Activated CD4-positive, alpha-beta T cell treated with anti-CD3 and anti-CD28 coated beads, Interleukin-2, amount 10 ng/mL, durations not matched to agents 7 days and 5 days (primary cell): ENCODE measurements at regions not wholly inside any gene's neighbourhood (a gene's known extent, or its start where the extent isn't known, plus 50 kb on each side); places are given as distances from the start of the nearest gene placed in this dataset.

Source experiments
- CTCF ChIA-PET: fragments of 350-600 bp; sonication (Branson Sonifier 250); formaldehyde crosslinking; loops from one replicate; lab custom pipeline; 2021; ENCODE audit warnings: antibody characterized with exemption; lab: Charles Lee
- POLR2A ChIA-PET: fragments of 350-600 bp; sonication (Branson Sonifier 250); formaldehyde crosslinking; loops from one replicate; lab custom pipeline; 2021; ENCODE audit warnings: antibody characterized with exemption; lab: Charles Lee
- DNase-seq: peaks from one replicate; pipeline ENCODE4 v3.0.0-alpha.2; 2020
- H3K27ac Mint-ChIP-seq: one replicate; pipeline ENCODE4 v1.8.0; 2021; ENCODE audit warnings: mild to moderate bottlenecking, moderate library complexity, mixed read lengths
- H3K27me3 Mint-ChIP-seq: one replicate; pipeline ENCODE4 v1.8.0; 2021; ENCODE audit warnings: mixed read lengths
- H3K36me3 Mint-ChIP-seq: one replicate; pipeline ENCODE4 v1.8.0; 2021; ENCODE audit warnings: low read depth, mixed read lengths
- H3K4me1 Mint-ChIP-seq: one replicate; pipeline ENCODE4 v1.8.0; 2021; ENCODE audit warnings: mixed read lengths
- H3K4me3 Mint-ChIP-seq: one replicate; pipeline ENCODE4 v1.8.0; 2021; ENCODE audit warnings: mild to moderate bottlenecking, moderate library complexity, mixed read lengths
- H3K9me3 Mint-ChIP-seq: one replicate; pipeline ENCODE4 v1.8.0; 2021; ENCODE audit warnings: mixed read lengths

DNA sequence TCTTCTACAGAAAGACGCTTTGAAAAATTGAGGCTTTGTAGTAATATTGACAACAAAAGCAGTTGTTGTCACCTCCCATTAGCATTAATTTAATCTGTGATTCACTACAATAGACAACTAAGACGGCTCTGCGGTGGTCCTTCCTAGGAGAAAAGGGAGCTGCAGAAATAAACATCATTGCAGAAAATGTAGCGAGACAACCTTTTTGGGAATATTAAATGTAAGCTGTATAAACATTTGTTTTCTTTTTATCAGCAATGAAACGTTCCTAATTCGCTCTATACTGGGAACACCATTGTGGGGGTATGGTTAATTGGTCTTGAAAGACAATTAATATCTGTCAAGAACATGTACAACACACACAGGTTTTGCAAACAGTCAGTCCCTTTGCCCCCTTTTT is 583.3 kb upstream of the TENM3 start:
- no peak overlapping the region for H3K27ac Mint-ChIP-seq
- no peaks in the 10 kb centered on the region for H3K36me3 Mint-ChIP-seq

DNA sequence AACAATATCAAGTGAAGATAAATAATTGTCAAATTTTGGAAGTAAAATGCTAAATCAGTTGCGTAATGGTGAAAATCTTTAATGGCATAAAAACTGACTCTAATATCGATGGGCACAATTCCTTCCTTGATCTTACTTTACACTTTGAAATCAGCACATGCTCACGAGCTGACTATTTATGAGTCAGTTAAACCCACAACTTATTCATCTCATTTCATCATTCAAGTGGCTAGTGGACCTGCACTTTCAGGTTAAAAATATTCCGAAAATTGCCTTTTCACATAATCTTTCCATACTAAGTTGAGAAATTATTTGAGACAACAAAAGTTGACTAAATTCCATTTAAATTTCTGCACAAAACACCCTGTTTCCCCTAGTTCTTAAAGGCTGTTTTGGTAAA is 582.1 kb upstream of the TENM3 start:
- no peak overlapping the region for H3K27ac Mint-ChIP-seq
- H3K27me3 Mint-ChIP-seq, result no peaks in the 10 kb centered on the region
- CTCF ChIA-PET, result no interaction called here
- H3K4me1 Mint-ChIP-seq, result no peaks in the 10 kb centered on the region
- POLR2A ChIA-PET, result no interaction called here
- H3K9me3 Mint-ChIP-seq, result peaks cover 3% of the 10 kb centered on the region
- DNase-seq, result no peak
- H3K4me3 Mint-ChIP-seq, result no peak overlapping the region
- H3K36me3 Mint-ChIP-seq, result no peaks in the 10 kb centered on the region

More for the DNA sequence above, 583.3 kb upstream of the TENM3 start:
- POLR2A ChIA-PET, result no interaction called here
- H3K9me3 Mint-ChIP-seq, result peaks cover 3% of the 10 kb centered on the region
- DNase-seq, result no peak
- H3K27me3 Mint-ChIP-seq, result no peaks in the 10 kb centered on the region
- H3K4me3 Mint-ChIP-seq, result no peak overlapping the region
- H3K4me1 Mint-ChIP-seq, result no peaks in the 10 kb centered on the region
- CTCF ChIA-PET, result no interaction called here

DNA sequence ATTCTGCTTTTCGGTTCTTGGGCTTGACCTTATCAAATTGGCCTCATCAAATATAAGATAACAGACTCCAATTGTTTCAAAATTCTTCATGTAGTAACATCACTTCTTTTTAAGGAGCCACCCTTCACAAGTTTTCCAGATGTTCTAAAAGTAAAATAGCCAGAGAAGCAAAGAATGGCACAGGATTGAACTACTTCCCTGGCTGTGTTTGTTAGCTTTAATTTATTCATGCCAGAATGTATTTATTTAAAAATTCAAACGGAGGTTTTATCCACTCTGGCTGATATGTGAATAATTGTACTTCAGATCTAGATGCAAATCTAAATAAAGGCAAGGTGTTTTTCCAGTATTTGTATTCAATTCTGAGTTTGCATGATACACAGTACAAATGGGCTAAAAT is 581.3 kb upstream of the TENM3 start:
- POLR2A ChIA-PET, result no interaction called here
- DNase-seq, result no peak
- Mint-ChIP-seq H3K36me3 (no peaks in the 10 kb centered on the region), H3K4me3 (no peak overlapping the region), H3K9me3 (peaks cover 1% of the 10 kb centered on the region), H3K27me3 (no peaks in the 10 kb centered on the region), H3K27ac (no peak overlapping the region), H3K4me1 (no peaks in the 10 kb centered on the region)
- CTCF ChIA-PET, result interaction anchor here (0.6 kb wide), 1 partner anchor 1282 kb away, joined by 5 read pairs; no protein-coding TSS in a partner anchor

DNA sequence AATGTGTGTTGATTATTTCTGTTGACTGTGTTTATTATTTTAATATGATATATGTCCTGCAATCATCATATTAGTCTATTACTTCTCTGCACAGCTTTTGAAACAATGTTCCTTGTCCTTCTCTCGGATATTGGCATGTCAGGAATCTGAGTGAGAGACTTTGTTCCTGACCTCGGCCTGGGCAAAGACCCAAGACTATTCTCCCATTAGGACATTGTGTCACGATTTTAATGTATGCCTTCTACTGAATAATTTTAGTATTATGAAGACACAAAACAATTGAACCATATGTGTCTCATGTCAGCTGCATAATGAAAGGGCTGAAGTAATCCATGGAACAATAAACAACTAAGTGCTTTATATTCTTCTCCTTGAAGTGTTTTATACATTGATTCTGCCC is 580.8 kb upstream of the TENM3 start:
- H3K9me3 Mint-ChIP-seq, result no peaks in the 10 kb centered on the region
- no peak overlapping the region for H3K4me3 Mint-ChIP-seq
- no peak for DNase-seq
- H3K27ac Mint-ChIP-seq, result no peak overlapping the region
- ChIA-PET CTCF (interaction anchor here (0.6 kb wide), 1 partner anchor 1283 kb away, joined by 5 read pairs; no protein-coding TSS in a partner anchor), POLR2A (no interaction called here)
- no peaks in the 10 kb centered on the region for H3K4me1 Mint-ChIP-seq
- H3K27me3 Mint-ChIP-seq, result no peaks in the 10 kb centered on the region
- no peaks in the 10 kb centered on the region for H3K36me3 Mint-ChIP-seq

DNA sequence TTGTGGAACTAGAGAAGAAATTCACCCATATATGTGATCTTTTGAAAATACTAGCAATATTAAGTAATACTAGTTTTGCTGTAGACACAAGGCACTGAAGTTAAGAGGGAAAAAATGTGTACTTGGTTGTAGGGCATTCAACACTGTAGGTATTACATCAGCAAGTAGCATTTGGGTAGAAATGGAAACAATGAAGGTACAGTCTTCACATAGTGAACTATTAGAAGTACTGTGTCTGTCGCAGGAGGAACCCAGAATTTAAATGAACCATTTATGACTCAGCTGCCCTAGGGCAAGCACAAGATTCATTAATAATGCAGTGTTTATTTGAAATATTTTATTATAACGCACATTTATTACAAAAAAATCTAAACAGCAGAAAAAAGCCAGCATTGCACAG is 572.7 kb upstream of the TENM3 start:
- DNase-seq, result no peak
- Mint-ChIP-seq H3K27ac (no peak overlapping the region), H3K27me3 (no peaks in the 10 kb centered on the region), H3K4me1 (no peaks in the 10 kb centered on the region), H3K4me3 (no peak overlapping the region), H3K9me3 (no peaks in the 10 kb centered on the region), H3K36me3 (no peaks in the 10 kb centered on the region)
- POLR2A ChIA-PET, result no interaction called here
- CTCF ChIA-PET, result no interaction called here

DNA sequence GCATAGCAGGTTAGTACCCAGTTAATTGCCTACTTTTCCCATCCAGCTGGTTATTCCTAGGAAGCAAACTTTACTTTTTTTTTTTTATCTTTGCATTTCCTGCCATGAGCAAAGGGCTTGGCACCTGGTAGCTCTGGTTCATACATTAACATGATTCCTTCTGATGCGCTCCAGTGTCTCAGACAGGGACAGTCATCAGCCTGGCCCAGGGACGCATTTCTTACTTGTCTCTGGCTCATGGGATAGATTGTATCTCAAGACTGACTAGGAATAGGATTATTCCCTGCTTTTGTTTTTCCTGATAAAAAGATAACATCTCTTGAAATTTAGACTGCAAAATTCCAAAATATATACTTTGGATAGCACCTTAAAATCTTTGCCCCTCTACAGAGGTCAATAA is 571.5 kb upstream of the TENM3 start:
- no peak overlapping the region for H3K27ac Mint-ChIP-seq
- DNase-seq, result no peak
- no peak overlapping the region for H3K4me3 Mint-ChIP-seq
- ChIA-PET CTCF (no interaction called here), POLR2A (no interaction called here)
- no peaks in the 10 kb centered on the region for H3K27me3 Mint-ChIP-seq
- H3K9me3 Mint-ChIP-seq, result no peaks in the 10 kb centered on the region
- no peaks in the 10 kb centered on the region for H3K36me3 Mint-ChIP-seq
- H3K4me1 Mint-ChIP-seq, result no peaks in the 10 kb centered on the region

DNA sequence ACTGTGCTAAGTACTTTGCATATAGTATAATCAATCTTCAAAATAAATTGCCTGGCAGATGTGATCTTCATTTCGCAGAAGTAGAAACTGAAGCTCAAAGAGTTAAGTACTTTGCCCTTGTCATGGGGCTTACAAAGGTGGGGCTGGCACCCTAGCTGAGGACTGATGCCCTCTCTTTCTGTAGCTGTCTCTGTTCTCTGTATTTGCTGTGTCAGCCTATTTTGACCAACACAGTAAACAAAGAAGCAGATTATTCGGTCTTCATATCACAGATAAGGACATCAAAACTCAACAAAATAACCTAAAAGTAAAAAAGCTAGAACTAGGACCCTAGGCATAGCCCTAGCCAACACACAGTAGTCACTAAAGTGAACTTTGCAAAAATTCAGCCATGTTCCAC is 570.5 kb upstream of the TENM3 start:
- no peak for DNase-seq
- CTCF ChIA-PET, result no interaction called here
- Mint-ChIP-seq H3K9me3 (no peaks in the 10 kb centered on the region), H3K36me3 (no peaks in the 10 kb centered on the region), H3K4me3 (no peak overlapping the region), H3K4me1 (no peaks in the 10 kb centered on the region), H3K27me3 (no peaks in the 10 kb centered on the region), H3K27ac (no peak overlapping the region)
- POLR2A ChIA-PET, result no interaction called here

DNA sequence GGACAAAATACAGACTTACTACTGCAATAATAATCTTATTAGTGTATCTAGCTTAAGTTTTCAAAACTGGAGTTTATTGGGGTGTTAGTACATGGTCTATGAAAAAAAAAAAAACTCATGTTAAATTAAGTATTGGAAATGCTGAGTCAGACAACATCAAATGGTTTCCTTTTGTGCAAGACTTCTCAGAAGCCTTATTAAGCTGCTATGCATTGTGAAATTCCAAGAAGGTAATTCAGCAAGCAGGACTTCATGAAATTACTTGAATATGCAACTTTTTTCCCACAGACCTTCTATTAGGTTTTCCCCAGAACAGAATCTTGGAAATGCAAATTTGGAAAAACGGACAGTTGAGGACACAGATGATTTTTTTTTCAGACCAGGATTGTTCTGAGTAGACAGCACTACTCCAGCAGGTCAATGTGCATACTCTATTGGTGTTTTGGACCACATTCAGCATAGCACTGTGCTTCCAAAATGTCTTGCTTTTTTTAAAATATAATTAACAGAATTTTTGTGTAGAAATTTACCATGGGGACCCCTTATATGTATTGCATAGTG is 568.8 kb upstream of the TENM3 start:
- CTCF ChIA-PET, result no interaction called here
- H3K9me3 Mint-ChIP-seq, result no peaks in the 10 kb centered on the region
- POLR2A ChIA-PET, result no interaction called here
- H3K27ac Mint-ChIP-seq, result no peak overlapping the region
- no peak overlapping the region for H3K4me3 Mint-ChIP-seq
- H3K36me3 Mint-ChIP-seq, result no peaks in the 10 kb centered on the region
- no peaks in the 10 kb centered on the region for H3K4me1 Mint-ChIP-seq
- no peaks in the 10 kb centered on the region for H3K27me3 Mint-ChIP-seq
- no peak for DNase-seq

DNA sequence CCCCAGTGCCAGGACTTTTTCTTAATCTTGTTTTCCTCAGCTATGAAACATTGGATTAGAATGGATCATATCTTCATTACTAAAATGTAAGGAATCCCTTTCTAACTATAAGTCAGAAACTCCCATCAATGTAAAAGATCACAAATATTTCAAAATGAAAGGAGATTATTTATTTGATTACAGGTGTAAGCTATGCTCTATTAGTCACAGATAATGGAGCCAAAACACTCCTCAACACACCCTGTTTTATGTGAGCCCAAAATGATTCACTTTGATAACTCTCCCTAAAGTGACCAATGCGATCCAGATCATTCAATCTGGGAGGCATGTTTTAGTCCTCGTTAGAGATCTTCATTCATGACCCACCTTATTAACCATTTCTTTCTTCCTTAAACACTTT is 566.7 kb upstream of the TENM3 start:
- H3K36me3 Mint-ChIP-seq, result no peaks in the 10 kb centered on the region
- no peak for DNase-seq
- H3K4me1 Mint-ChIP-seq, result no peaks in the 10 kb centered on the region
- H3K27ac Mint-ChIP-seq, result no peak overlapping the region
- no peak overlapping the region for H3K4me3 Mint-ChIP-seq
- no peaks in the 10 kb centered on the region for H3K27me3 Mint-ChIP-seq
- ChIA-PET POLR2A (no interaction called here), CTCF (no interaction called here)
- H3K9me3 Mint-ChIP-seq, result no peaks in the 10 kb centered on the region

DNA sequence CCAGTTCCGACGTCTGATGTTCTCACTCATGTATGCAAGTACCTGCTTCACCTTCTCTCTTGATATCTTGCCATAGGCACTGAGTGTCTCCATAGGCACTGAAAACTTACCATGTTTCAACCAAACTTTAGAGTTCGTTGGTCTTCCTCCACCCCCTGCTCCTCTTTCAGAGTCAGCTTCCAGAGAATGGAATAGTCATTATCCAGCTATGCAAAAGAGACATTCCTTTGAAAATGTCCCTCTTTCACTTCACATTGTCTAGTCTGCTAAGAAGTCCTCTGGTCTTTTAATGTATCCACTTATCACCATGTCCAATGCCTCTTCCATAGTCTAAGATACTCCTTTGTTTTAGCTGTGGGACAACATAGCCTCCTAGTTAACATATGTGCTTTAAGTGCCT is 566.0 kb upstream of the TENM3 start:
- H3K27me3 Mint-ChIP-seq, result no peaks in the 10 kb centered on the region
- no peak for DNase-seq
- POLR2A ChIA-PET, result no interaction called here
- H3K36me3 Mint-ChIP-seq, result no peaks in the 10 kb centered on the region
- no peaks in the 10 kb centered on the region for H3K4me1 Mint-ChIP-seq
- H3K27ac Mint-ChIP-seq, result no peak overlapping the region
- no peaks in the 10 kb centered on the region for H3K9me3 Mint-ChIP-seq
- no peak overlapping the region for H3K4me3 Mint-ChIP-seq
- CTCF ChIA-PET, result no interaction called here

DNA sequence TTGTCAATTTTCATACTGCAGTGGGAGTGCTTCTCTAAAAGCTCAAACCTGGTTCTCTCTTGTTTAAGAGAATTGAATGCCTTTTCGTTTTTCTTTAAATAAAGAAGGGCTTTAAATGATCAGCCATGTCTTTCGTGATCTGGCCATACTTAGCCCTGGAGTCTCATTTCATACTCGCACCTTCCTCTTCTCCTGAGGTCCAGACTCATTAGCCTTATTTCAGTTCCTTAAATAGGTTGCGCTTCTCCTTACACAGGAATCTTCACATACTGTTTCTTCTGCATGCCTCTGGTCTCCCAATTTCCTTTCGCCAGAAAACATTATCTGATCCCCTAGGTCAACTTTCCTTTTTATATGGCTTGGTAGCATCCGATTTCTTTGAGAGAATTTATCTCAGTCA is 565.6 kb upstream of the TENM3 start:
- no peaks in the 10 kb centered on the region for H3K36me3 Mint-ChIP-seq

DNA sequence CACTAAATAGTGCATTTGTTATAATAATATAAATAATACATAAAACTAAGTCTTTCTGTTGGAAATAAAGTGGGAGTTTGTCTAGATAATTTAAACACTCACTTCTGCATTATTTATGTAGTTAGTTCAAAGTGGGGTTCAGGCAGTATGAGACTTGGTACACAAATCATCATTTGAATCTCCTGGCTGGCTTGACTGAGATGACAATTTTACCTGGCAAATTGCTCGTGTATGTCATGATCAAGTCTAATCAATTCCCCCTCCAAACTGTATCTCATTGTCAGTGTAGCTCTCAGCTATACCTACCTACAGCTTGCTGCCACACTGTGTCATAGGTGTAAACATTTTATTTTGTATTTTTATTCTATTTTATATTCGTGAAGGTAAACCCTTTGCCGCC is 563.4 kb upstream of the TENM3 start:
- Mint-ChIP-seq H3K4me1 (no peaks in the 10 kb centered on the region), H3K4me3 (no peak overlapping the region), H3K36me3 (no peaks in the 10 kb centered on the region), H3K27me3 (no peaks in the 10 kb centered on the region), H3K27ac (no peak overlapping the region), H3K9me3 (peaks cover 3% of the 10 kb centered on the region)
- CTCF ChIA-PET, result interaction anchor here (0.9 kb wide), 1 partner anchor 10 kb away, joined by 3 read pairs; no protein-coding TSS in a partner anchor
- DNase-seq, result no peak
- POLR2A ChIA-PET, result no interaction called here

More for the DNA sequence above, 565.6 kb upstream of the TENM3 start:
- POLR2A ChIA-PET, result no interaction called here
- DNase-seq, result no peak
- H3K27me3 Mint-ChIP-seq, result no peaks in the 10 kb centered on the region
- no peaks in the 10 kb centered on the region for H3K4me1 Mint-ChIP-seq
- CTCF ChIA-PET, result no interaction called here
- H3K27ac Mint-ChIP-seq, result no peak overlapping the region
- H3K9me3 Mint-ChIP-seq, result no peaks in the 10 kb centered on the region
- no peak overlapping the region for H3K4me3 Mint-ChIP-seq

DNA sequence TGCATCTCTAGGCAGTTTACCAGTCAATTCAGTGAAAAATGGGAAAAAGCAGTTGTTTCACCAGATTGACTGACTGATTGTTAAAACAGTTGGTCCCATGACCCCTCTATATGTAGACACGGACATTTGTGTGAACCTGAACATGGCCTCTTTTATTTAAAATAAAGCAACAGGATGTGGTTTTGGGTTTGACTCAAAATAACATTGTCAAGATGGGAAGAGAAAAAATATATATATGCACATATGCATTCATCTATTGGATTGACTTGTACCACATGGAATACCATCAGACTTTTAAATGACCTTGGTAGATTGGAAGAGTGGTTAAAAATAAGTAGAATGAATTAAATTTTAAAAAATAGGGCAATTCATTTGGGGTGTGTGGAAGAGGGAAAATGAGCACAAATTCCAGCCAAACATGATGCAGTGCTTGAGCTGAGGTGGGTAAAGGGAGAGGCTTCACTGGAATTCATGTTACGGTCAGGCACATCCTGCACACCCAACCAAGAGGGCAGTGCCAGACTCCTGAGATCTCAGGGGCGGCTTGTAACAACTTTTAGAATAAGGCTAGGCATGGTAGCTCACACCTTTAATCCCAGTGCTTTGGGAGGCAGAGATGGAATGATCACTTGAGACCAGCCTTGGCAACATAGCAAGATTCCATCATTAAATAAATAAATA is 560.7 kb upstream of the TENM3 start:
- Mint-ChIP-seq H3K9me3 (peaks cover 3% of the 10 kb centered on the region), H3K4me3 (no peak overlapping the region), H3K27me3 (no peaks in the 10 kb centered on the region), H3K4me1 (no peaks in the 10 kb centered on the region), H3K36me3 (no peaks in the 10 kb centered on the region), H3K27ac (no peak overlapping the region)
- DNase-seq, result no peak
- ChIA-PET CTCF (no interaction called here), POLR2A (no interaction called here)

DNA sequence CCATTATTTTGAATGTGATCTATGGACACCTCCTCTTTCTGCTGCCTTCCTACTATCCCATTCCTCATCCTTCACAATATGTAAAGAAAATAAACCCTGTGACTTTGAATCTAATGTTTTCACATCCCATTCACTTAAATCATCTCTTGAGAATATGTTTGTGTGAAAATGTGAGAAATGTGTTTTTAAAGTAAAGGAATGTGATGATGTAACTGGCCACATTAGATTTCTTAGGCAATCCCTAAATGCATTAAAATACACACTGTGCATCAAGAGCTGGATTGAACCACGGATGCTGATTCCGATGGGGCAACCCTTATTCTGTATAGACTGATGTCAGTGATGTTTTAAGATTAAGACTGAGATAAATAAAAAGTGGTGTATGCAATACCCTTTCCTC is 558.9 kb upstream of the TENM3 start:
- Mint-ChIP-seq H3K4me1 (no peaks in the 10 kb centered on the region), H3K36me3 (no peaks in the 10 kb centered on the region), H3K9me3 (peaks cover 3% of the 10 kb centered on the region), H3K4me3 (no peak overlapping the region), H3K27me3 (no peaks in the 10 kb centered on the region), H3K27ac (no peak overlapping the region)
- POLR2A ChIA-PET, result no interaction called here
- CTCF ChIA-PET, result no interaction called here
- no peak for DNase-seq
